ENCODE measurements at regions not wholly inside any gene's neighbourhood (a gene's known extent, or its start where the extent isn't known, plus 50 kb on each side); places are given as distances from the start of the nearest gene placed in this dataset.

DNA sequence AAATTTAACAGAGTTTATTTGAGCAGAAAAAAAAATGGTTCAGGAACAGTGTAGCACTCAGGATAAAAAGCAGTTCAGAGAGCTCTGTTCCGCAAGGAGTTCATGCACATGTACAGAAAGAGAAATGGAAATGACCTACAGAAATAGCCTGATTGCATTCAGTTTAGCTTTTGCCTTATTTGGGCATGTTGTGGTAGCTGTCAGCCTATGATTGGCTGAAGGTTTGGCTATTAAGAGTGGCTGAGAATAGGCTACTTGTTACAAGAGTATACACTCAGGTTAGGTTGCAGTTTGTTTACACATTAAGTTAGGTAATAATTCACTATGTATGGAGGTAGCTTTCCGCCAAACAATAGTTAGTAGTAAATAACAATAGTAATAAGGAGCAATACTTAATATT, 511.0 kb upstream of the TMPRSS15 start:
- TF ChIP-seq, protein P1, sequence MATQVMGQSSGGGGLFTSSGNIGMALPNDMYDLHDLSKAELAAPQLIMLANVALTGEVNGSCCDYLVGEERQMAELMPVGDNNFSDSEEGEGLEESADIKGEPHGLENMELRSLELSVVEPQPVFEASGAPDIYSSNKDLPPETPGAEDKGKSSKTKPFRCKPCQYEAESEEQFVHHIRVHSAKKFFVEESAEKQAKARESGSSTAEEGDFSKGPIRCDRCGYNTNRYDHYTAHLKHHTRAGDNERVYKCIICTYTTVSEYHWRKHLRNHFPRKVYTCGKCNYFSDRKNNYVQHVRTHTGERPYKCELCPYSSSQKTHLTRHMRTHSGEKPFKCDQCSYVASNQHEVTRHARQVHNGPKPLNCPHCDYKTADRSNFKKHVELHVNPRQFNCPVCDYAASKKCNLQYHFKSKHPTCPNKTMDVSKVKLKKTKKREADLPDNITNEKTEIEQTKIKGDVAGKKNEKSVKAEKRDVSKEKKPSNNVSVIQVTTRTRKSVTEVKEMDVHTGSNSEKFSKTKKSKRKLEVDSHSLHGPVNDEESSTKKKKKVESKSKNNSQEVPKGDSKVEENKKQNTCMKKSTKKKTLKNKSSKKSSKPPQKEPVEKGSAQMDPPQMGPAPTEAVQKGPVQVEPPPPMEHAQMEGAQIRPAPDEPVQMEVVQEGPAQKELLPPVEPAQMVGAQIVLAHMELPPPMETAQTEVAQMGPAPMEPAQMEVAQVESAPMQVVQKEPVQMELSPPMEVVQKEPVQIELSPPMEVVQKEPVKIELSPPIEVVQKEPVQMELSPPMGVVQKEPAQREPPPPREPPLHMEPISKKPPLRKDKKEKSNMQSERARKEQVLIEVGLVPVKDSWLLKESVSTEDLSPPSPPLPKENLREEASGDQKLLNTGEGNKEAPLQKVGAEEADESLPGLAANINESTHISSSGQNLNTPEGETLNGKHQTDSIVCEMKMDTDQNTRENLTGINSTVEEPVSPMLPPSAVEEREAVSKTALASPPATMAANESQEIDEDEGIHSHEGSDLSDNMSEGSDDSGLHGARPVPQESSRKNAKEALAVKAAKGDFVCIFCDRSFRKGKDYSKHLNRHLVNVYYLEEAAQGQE (IDR thresholded peaks at IDR 0.05; ENCODE audit: insufficient read depth in 1 of 2, low read depth in 2 of 2, low read length in 1 of 2): no peak
- TF ChIP-seq, protein P2, sequence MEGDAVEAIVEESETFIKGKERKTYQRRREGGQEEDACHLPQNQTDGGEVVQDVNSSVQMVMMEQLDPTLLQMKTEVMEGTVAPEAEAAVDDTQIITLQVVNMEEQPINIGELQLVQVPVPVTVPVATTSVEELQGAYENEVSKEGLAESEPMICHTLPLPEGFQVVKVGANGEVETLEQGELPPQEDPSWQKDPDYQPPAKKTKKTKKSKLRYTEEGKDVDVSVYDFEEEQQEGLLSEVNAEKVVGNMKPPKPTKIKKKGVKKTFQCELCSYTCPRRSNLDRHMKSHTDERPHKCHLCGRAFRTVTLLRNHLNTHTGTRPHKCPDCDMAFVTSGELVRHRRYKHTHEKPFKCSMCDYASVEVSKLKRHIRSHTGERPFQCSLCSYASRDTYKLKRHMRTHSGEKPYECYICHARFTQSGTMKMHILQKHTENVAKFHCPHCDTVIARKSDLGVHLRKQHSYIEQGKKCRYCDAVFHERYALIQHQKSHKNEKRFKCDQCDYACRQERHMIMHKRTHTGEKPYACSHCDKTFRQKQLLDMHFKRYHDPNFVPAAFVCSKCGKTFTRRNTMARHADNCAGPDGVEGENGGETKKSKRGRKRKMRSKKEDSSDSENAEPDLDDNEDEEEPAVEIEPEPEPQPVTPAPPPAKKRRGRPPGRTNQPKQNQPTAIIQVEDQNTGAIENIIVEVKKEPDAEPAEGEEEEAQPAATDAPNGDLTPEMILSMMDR (IDR thresholded peaks at IDR 0.05): no peak
- TF ChIP-seq TCF7L2 (IDR thresholded peaks at IDR 0.05; ENCODE audit: low read depth, low read length) (no peak), POLR2AphosphoS5 (IDR thresholded peaks at IDR 0.05; ENCODE audit: low read depth, low read length) (no peak)
